ENCODE measurements at regions not wholly inside any gene's neighbourhood (a gene's known extent, or its start where the extent isn't known, plus 50 kb on each side); places are given as distances from the start of the nearest gene placed in this dataset.

GRCh38 chr3:171939578-171939977, 96.4 kb downstream of the TMEM212 start:
- TF ChIP-seq, protein P1, sequence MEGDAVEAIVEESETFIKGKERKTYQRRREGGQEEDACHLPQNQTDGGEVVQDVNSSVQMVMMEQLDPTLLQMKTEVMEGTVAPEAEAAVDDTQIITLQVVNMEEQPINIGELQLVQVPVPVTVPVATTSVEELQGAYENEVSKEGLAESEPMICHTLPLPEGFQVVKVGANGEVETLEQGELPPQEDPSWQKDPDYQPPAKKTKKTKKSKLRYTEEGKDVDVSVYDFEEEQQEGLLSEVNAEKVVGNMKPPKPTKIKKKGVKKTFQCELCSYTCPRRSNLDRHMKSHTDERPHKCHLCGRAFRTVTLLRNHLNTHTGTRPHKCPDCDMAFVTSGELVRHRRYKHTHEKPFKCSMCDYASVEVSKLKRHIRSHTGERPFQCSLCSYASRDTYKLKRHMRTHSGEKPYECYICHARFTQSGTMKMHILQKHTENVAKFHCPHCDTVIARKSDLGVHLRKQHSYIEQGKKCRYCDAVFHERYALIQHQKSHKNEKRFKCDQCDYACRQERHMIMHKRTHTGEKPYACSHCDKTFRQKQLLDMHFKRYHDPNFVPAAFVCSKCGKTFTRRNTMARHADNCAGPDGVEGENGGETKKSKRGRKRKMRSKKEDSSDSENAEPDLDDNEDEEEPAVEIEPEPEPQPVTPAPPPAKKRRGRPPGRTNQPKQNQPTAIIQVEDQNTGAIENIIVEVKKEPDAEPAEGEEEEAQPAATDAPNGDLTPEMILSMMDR (IDR thresholded peaks at IDR 0.05) = no peak
- no peak for TF ChIP-seq POLR2A (IDR thresholded peaks at IDR 0.05)
